ENCODE measurements at regions not wholly inside any gene's neighbourhood (a gene's known extent, or its start where the extent isn't known, plus 50 kb on each side); places are given as distances from the start of the nearest gene placed in this dataset.

- no peaks in the 10 kb centered on the region for H3K27me3 ChIP-seq (ENCODE audit: insufficient read depth, low read length, poor library complexity, severe bottlenecking)
- H3K4me3 ChIP-seq (ENCODE audit: low read length, poor library complexity, severe bottlenecking), result no peak overlapping the region
- H3K4me2 ChIP-seq (ENCODE audit: low read depth, low read length, poor library complexity, severe bottlenecking), result no peak overlapping the region
- H4K20me1 ChIP-seq (ENCODE audit: insufficient read depth, low read length, poor library complexity, severe bottlenecking), result no peaks in the 10 kb centered on the region
- no peaks in the 10 kb centered on the region for H3K36me3 ChIP-seq (ENCODE audit: insufficient read depth, low read length)
- TF ChIP-seq CTCF (conservative IDR thresholded peaks at IDR 0.05; ENCODE audit: low read length) (no peak), EZH2phosphoT487 (IDR thresholded peaks at IDR 0.05; ENCODE audit: borderline replicate concordance) (no peak)
- H3K79me2 ChIP-seq (ENCODE audit: insufficient read depth, low read length), result no peaks in the 10 kb centered on the region
- H3K4me1 ChIP-seq (ENCODE audit: insufficient read depth, low read length, poor library complexity, severe bottlenecking), result no peaks in the 10 kb centered on the region
- no peak overlapping the region for H2AFZ ChIP-seq (ENCODE audit: low read length)
- no peak overlapping the region for H3K9ac ChIP-seq (ENCODE audit: low read depth, low read length, poor library complexity, severe bottlenecking)
- no peaks in the 10 kb centered on the region for H3F3A ChIP-seq (ENCODE audit: low read depth)
- H3K9me2 ChIP-seq (replicated peaks; ENCODE audit: low read depth, low read length), result no peaks in the 10 kb centered on the region
- no peaks in the 10 kb centered on the region for H3K9me3 ChIP-seq (ENCODE audit: insufficient read depth, low read depth, low read length)
These were observed 395.9 kb downstream of the PSAT1 start for GRCh38 chr9:78692871-78693270.

- no peak overlapping the region for H2AFZ ChIP-seq (ENCODE audit: low read length)
- H4K20me1 ChIP-seq (ENCODE audit: insufficient read depth, low read length, poor library complexity, severe bottlenecking), result no peaks in the 10 kb centered on the region
- H3K4me1 ChIP-seq (ENCODE audit: insufficient read depth, low read length, poor library complexity, severe bottlenecking), result no peaks in the 10 kb centered on the region
- no peak overlapping the region for H3K9ac ChIP-seq (ENCODE audit: low read depth, low read length, poor library complexity, severe bottlenecking)
- no peaks in the 10 kb centered on the region for H3F3A ChIP-seq (ENCODE audit: low read depth)
- no peaks in the 10 kb centered on the region for H3K79me2 ChIP-seq (ENCODE audit: insufficient read depth, low read length)
- H3K27me3 ChIP-seq (ENCODE audit: insufficient read depth, low read length, poor library complexity, severe bottlenecking), result no peaks in the 10 kb centered on the region
- no peak overlapping the region for H3K4me3 ChIP-seq (ENCODE audit: low read length, poor library complexity, severe bottlenecking)
- no peaks in the 10 kb centered on the region for H3K9me2 ChIP-seq (replicated peaks; ENCODE audit: low read depth, low read length)
- no peaks in the 10 kb centered on the region for H3K36me3 ChIP-seq (ENCODE audit: insufficient read depth, low read length)
- no peak for TF ChIP-seq EZH2phosphoT487 (IDR thresholded peaks at IDR 0.05; ENCODE audit: borderline replicate concordance)
- no peak for TF ChIP-seq CTCF (conservative IDR thresholded peaks at IDR 0.05; ENCODE audit: low read length)
- H3K4me2 ChIP-seq (ENCODE audit: low read depth, low read length, poor library complexity, severe bottlenecking), result no peak overlapping the region
- no peaks in the 10 kb centered on the region for H3K9me3 ChIP-seq (ENCODE audit: insufficient read depth, low read depth, low read length)
These were observed 398.0 kb downstream of the PSAT1 start for GRCh38 chr9:78694974-78695373.

GRCh38 chr9:78695519-78695918 lies 398.6 kb downstream of the PSAT1 start:
- Histone ChIP-seq H3K9me2 (replicated peaks; ENCODE audit: low read depth, low read length) (no peaks in the 10 kb centered on the region), H3K4me2 (ENCODE audit: low read depth, low read length, poor library complexity, severe bottlenecking) (no peak overlapping the region), H4K20me1 (ENCODE audit: insufficient read depth, low read length, poor library complexity, severe bottlenecking) (no peaks in the 10 kb centered on the region), H3K4me1 (ENCODE audit: insufficient read depth, low read length, poor library complexity, severe bottlenecking) (peaks cover 2% of the 10 kb centered on the region), H3K79me2 (ENCODE audit: insufficient read depth, low read length) (no peaks in the 10 kb centered on the region), H3K4me3 (ENCODE audit: low read length, poor library complexity, severe bottlenecking) (no peak overlapping the region), H3K36me3 (ENCODE audit: insufficient read depth, low read length) (no peaks in the 10 kb centered on the region), H3K27me3 (ENCODE audit: insufficient read depth, low read length, poor library complexity, severe bottlenecking) (no peaks in the 10 kb centered on the region), H3K9ac (ENCODE audit: low read depth, low read length, poor library complexity, severe bottlenecking) (no peak overlapping the region), H3K9me3 (ENCODE audit: insufficient read depth, low read depth, low read length) (no peaks in the 10 kb centered on the region), H2AFZ (ENCODE audit: low read length) (no peak overlapping the region), H3F3A (ENCODE audit: low read depth) (no peaks in the 10 kb centered on the region)
- no peak for TF ChIP-seq CTCF (conservative IDR thresholded peaks at IDR 0.05; ENCODE audit: low read length)
- no peak for TF ChIP-seq EZH2phosphoT487 (IDR thresholded peaks at IDR 0.05; ENCODE audit: borderline replicate concordance)
